Fibroblast of lung (primary cell): ENCODE measurements at regions not wholly inside any gene's neighbourhood (a gene's known extent, or its start where the extent isn't known, plus 50 kb on each side); places are given as distances from the start of the nearest gene placed in this dataset.

Source experiments
- EZH2 ChIP-seq: IDR thresholded peaks from 2 replicates; pipeline ENCODE4 v1.5.1; 2012; ENCODE audit warnings: low read length, control low read depth, mild to moderate bottlenecking; ENCODE audit errors: missing control alignments
- TF ChIP-seq, protein P1 (sequence below), 2 donors: IDR thresholded peaks in 1 of 2; conservative IDR thresholded peaks in 1 of 2; 1 replicate in 1 of 2; 2 replicates in 1 of 2; pipeline ENCODE4 v1.5.1; 2011 to 2012; ENCODE audit warnings: low read length in 2 of 2, control low read depth in 1 of 2, inconsistent platforms in 1 of 2, low read depth in 1 of 2, mild to moderate bottlenecking in 1 of 2

DNA sequence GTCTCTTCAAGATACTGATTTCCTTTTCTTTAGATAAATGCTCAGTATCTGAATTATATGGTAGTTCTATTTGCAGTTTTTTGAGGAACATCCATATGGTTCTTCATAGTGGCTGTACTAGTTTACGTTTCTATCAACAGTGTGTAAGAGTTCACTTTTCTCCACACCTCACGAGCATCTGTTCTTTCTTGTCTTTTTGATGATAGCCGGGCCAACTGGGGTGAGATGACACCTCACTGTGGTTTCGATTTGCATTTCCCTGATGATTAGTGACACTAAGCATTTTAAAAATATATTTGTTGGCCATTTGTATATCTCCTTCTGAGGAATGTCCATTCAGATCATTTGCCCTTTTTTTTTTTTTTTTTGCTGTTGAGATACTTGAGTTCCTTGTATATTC, 458.8 kb downstream of the SETBP1 start:
- TF ChIP-seq, protein P1, sequence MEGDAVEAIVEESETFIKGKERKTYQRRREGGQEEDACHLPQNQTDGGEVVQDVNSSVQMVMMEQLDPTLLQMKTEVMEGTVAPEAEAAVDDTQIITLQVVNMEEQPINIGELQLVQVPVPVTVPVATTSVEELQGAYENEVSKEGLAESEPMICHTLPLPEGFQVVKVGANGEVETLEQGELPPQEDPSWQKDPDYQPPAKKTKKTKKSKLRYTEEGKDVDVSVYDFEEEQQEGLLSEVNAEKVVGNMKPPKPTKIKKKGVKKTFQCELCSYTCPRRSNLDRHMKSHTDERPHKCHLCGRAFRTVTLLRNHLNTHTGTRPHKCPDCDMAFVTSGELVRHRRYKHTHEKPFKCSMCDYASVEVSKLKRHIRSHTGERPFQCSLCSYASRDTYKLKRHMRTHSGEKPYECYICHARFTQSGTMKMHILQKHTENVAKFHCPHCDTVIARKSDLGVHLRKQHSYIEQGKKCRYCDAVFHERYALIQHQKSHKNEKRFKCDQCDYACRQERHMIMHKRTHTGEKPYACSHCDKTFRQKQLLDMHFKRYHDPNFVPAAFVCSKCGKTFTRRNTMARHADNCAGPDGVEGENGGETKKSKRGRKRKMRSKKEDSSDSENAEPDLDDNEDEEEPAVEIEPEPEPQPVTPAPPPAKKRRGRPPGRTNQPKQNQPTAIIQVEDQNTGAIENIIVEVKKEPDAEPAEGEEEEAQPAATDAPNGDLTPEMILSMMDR (conservative IDR thresholded peaks at IDR 0.05 in 1 of 2, IDR thresholded peaks at IDR 0.05 in 1 of 2; ENCODE audit: low read depth in 1 of 2, low read length in 2 of 2), result no peak
- no peak for TF ChIP-seq EZH2
